Mammary epithelial cell (primary cell): ENCODE measurements at regions not wholly inside any gene's neighbourhood (a gene's known extent, or its start where the extent isn't known, plus 50 kb on each side); places are given as distances from the start of the nearest gene placed in this dataset.

Source experiments
- CTCF ChIP-seq, 2 donors: IDR thresholded peaks in 1 of 2; conservative IDR thresholded peaks in 1 of 2; 2 replicates each; pipeline ENCODE4 v1.5.1; 2011 to 2012; ENCODE audit warnings: inconsistent platforms in 2 of 2, low read length in 2 of 2, mild to moderate bottlenecking in 2 of 2, control low read depth in 1 of 2, low read depth in 1 of 2; ENCODE audit not compliant: insufficient read depth in 1 of 2; ENCODE audit errors: extremely low read depth in 1 of 2
- EZH2 ChIP-seq: IDR thresholded peaks from 2 replicates; pipeline ENCODE4 v1.6.1; 2012; ENCODE audit warnings: low read length, inconsistent platforms, borderline replicate concordance

- TF ChIP-seq CTCF (conservative IDR thresholded peaks at IDR 0.05 in 1 of 2, IDR thresholded peaks at IDR 0.05 in 1 of 2; ENCODE audit: extremely low read depth in 1 of 2, insufficient read depth in 1 of 2, low read depth in 1 of 2, low read length in 2 of 2), result no peak
- TF ChIP-seq EZH2, result no peak
These were observed 222.8 kb downstream of the CGGBP1 start for GRCh38 chr3:87836026-87836425.
